ENCODE measurements at regions not wholly inside any gene's neighbourhood (a gene's known extent, or its start where the extent isn't known, plus 50 kb on each side); places are given as distances from the start of the nearest gene placed in this dataset.
"Not testable (repeated sequence)": the region's sequence is repeated elsewhere in the genome, so short reads cannot be mapped to it uniquely, and the experiment has no call there.

DNA sequence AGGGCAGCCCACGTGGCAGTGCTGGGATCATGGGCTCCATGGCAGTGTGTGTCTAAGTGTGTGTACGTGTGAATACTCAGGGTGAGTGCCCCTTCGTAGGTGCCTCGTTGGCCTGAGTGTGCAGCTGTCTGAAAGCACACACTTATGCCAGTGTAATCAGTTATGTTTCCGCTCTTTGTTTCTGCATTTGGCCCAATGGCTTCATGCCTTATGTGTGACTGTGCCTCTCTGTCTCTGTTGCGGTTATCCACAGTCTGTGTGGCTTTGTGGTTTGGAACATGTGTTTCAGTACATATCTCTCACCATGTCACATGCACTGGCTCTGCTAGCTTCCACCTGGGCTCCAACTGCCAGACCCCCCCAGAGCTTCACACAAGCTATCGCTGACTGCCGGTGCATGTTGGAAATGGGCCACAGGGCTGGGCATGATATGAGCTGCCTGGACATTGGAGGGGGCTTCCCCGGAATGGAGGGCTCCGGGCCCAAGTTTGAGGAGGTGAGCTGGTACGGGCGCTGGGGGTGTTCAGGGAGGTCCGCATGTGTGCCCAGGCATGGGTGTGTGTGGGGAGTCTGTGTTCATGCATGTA, 70.3 kb upstream of the TINAGL1 start:
- Mint-ChIP-seq H3K4me3 (no peak overlapping the region), H3K36me3 (no peaks in the 10 kb centered on the region), H3K4me1 (ENCODE audit: low read depth) (peaks cover 19% of the 10 kb centered on the region), H3K9me3 (ENCODE audit: low read depth) (no peaks in the 10 kb centered on the region), H3K27me3 (peaks cover 3% of the 10 kb centered on the region), H3K27ac (peak overlapping the region; percentile 50)

DNA sequence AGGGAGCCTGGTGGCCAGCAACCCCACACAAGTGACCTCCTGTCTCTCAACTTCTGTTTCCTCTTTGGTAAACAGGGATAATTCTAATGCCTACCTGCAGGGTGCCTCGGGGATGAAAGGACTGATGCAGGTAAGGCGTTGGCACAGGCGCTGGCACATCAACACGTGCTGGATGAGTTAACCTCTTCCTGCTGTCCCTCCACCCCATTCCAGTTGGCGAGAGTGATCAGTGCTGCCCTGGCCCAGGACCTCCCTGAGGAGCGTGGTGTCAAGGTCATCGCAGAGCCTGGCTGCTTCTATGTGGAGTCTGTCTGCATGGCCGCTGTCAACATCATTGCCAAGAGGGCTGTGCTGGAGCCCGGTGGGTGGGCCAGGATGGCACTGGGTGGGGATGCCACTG, 69.1 kb upstream of the TINAGL1 start:
- peaks cover 3% of the 10 kb centered on the region for H3K27me3 Mint-ChIP-seq
- H3K9me3 Mint-ChIP-seq (ENCODE audit: low read depth), result no peaks in the 10 kb centered on the region
- H3K4me1 Mint-ChIP-seq (ENCODE audit: low read depth), result peaks cover 19% of the 10 kb centered on the region
- no peaks in the 10 kb centered on the region for H3K36me3 Mint-ChIP-seq
- H3K27ac Mint-ChIP-seq, result no peak overlapping the region
- H3K4me3 Mint-ChIP-seq, result no peak overlapping the region

DNA sequence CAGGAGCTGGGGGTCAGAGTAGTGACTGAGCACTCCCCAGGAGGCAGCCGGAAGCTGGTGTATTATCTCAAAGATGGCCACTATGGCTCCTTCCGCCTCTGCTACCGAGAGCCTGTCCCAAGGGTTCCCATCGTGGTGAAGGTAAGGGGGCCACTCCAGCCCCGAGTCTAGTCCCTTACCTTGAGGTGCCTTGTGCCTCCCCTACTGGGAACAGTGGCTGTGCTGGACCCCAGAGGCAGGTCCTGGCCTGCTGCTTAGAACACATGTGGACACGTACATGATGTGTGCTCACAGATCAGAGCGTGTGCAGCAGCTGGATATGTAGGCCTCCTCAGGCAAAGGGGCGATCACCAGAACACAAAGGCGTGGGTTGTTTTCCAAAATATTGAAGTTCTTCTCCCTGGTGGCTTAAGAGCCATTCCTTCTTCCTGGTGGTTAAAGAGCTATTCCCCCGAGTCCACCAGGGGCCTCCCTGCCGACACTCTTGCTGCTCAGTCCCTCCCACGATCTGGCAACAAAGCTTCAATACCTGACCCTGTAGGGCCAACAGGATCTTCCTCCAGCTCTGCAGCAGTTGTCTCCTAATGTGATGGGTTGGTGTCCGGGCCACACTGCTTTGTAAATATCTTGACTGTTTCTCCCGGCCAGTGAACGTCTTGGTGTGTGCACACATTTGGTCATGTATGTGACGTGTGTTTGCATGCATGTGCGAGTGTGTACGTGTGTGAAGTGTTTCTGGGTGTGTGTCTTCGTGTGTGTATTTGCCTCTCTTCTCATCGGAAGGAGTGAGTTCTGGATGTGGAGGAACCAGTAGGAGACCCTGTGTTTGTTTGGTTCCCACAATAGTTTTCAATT, 68.4 kb upstream of the TINAGL1 start:
- Mint-ChIP-seq H3K27me3 (peaks cover 3% of the 10 kb centered on the region), H3K4me1 (ENCODE audit: low read depth) (peaks cover 19% of the 10 kb centered on the region), H3K4me3 (no peak overlapping the region), H3K9me3 (ENCODE audit: low read depth) (no peaks in the 10 kb centered on the region), H3K36me3 (no peaks in the 10 kb centered on the region), H3K27ac (no peak overlapping the region)

DNA sequence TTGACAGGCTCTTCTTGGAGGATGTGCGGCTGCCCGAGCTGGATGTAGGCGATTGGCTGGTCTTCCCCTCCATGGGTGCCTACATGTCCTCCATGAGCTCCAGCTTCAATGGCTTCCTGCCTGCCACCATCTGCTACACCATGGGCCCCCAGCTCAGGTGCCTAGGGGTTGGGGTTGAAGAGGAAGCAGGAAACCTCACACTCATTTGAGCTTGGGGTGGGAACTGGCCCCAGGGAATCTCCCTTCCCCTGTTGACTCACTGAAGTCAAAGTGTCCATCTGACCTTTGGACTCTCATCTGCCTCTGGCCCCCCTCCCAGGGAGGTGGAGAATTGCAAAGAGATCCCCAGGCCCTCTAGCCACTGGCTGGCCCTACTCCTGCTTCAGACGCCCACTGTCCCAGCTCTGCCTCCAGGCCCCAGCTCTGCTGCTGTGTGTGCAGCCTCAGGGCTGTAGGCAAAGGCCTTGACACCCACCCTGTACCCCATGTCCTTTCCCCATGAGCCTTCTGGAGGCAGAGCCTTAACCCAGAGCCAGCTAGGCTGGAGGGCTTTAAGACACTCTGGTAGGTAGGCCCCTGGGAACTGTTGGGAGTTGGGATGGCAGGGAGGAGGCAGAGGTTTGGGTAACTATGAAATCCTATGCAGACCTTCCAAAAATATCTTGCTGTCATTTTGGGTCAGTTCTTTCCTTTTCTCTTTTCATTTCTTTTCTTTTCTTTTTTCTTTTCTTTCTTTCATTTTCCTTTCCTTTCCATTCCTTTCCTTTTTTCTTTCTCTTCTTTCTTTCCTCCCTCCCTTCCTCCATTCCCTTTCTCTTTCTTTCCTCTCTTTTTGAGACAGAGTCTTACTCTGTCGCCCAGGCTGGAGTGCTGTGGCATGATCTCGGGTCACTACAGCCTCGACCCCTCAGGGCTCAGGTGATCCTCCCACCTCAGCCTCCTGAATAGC, 66.9 kb upstream of the TINAGL1 start:
- Mint-ChIP-seq H3K4me3 (no peak overlapping the region), H3K27me3 (peaks cover 2% of the 10 kb centered on the region), H3K4me1 (ENCODE audit: low read depth) (peaks cover 19% of the 10 kb centered on the region), H3K36me3 (no peaks in the 10 kb centered on the region), H3K9me3 (ENCODE audit: low read depth) (no peaks in the 10 kb centered on the region), H3K27ac (no peak overlapping the region)

DNA sequence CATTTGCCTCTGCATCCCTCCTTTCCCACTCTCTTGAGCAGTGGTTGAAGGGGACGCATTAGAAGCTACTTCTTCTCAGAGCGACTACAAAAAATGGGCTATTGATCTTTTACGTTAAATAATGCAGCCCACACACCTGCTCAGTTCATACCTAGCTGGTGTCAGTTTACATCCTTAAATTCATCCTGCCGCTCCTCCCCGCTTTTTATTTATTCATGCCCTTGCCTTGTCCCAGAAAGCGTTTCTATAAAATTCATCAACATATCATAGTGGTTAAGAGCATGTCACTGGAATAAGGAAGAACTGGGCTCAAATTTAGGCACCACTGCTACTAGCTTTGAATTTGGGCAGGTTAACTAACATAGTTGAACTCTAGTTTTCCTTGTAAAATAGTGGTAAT, 66.0 kb upstream of the TINAGL1 start:
- Mint-ChIP-seq H3K27me3 (peaks cover 2% of the 10 kb centered on the region), H3K27ac (no peak overlapping the region), H3K36me3 (no peaks in the 10 kb centered on the region), H3K4me1 (ENCODE audit: low read depth) (peaks cover 18% of the 10 kb centered on the region), H3K4me3 (no peak overlapping the region), H3K9me3 (ENCODE audit: low read depth) (no peaks in the 10 kb centered on the region)

DNA sequence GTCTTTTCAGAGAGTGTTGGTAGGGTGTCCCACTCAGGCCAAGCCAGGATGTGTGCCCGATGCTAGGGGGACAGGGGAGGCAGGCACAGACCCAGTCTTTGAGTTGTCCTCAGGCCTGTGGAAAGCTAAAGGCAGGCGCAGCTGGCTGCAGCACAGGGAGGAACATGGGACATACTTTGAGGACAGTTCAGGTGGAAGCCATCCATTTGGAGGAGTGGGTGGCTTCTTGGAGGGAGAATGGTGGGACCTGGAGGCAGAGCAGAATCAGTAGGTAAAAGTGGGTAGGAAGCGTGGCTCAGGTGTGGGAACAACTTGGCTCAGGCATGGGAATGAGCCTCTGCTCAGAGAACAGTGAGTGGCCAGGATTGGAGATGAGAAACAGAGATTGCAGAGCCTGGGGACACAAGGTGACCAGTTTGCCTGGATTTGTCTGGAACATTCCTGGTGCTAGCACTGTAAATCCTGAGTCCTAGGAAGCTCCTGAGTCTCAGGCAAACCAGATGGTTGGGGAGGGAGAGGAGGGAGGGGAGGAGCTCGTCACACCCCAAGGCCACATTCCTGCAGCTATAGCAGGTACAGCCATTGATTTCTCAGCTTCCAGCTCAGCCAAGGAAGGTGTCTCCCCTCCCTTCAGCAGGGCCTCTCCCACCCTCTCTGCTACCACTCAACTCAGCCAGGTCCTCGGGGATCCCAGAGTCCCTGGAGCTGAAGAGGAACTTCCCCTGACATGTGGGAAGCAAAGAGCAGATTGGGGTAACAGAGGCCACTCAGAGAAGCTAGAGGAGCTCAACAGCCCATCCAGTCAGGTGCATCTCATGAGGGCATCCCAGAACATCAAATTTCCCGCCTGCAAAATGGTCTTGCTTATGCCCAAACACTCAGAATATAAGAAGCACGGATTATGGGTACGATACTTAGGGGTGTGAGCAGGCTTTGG, 65.2 kb upstream of the TINAGL1 start:
- Mint-ChIP-seq H3K4me3 (no peak overlapping the region), H3K27ac (no peak overlapping the region), H3K36me3 (no peaks in the 10 kb centered on the region), H3K27me3 (peaks cover 2% of the 10 kb centered on the region), H3K9me3 (ENCODE audit: low read depth) (no peaks in the 10 kb centered on the region), H3K4me1 (ENCODE audit: low read depth) (peaks cover 10% of the 10 kb centered on the region)

DNA sequence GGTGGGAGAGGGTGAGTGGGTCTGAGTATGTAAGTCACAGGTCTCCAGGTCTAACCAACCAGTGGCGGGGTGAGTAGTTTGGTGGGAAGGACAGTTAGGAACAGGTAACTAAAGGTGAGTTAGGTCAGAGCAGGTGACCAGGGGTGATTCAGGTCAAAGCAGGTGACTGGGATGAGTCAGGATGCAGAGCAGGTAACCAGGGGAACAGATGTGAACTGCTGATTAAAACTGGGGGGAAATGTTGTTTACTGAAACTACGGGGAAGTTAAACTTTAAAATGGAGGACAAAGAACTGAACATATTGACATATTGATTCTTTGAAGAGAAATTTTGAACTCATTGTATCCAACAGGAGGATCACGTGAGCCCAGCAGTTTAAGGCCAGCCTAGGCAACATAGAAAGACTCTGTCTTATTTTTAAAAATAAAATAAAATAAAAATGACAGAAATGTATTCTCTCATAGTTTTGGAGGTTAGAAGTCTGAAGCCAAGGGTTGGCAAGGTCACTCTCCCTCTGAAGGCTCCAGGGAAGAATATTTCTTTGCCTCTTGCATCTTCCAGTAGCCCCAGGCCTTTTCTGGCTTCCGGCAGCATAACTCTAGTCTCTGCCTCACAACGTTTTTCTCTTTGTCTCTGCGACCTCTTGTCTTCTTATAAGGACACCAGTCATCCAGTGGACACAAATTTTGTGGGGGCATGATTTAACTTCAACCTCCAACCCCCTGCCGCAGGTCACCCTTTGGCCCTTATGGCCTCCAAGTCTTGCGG, 64.3 kb upstream of the TINAGL1 start:
- no peaks in the 10 kb centered on the region for H3K9me3 Mint-ChIP-seq (ENCODE audit: low read depth)
- H3K27ac Mint-ChIP-seq, result no peak overlapping the region
- H3K36me3 Mint-ChIP-seq, result no peaks in the 10 kb centered on the region

DNA sequence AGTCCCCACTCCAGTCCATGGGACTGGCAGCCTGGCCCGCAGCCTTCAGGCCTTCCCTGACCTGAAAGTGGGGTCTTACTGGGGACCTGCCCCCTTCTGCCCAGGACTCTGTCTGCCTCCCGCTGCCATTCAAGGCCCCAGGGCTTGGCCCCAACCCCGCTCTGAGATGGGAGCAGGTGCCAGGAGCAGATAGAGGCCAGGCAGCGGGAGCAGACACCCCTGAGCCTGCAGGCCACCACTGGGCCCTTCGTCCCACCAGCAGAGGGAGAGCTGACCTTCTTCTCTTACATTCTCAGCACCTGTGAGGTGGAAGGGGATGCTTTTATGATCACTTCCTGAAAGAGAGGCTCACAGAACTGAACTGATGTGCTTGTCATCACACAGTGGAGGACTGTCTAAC, 62.2 kb upstream of the TINAGL1 start:
- Mint-ChIP-seq H3K9me3 (ENCODE audit: low read depth) (no peaks in the 10 kb centered on the region), H3K27ac (no peak overlapping the region), H3K27me3 (no peaks in the 10 kb centered on the region), H3K4me1 (ENCODE audit: low read depth) (peaks cover 2% of the 10 kb centered on the region), H3K4me3 (no peak overlapping the region), H3K36me3 (no peaks in the 10 kb centered on the region)

More for the DNA sequence above, 64.3 kb upstream of the TINAGL1 start:
- H3K4me1 Mint-ChIP-seq (ENCODE audit: low read depth), result peaks cover 2% of the 10 kb centered on the region
- H3K4me3 Mint-ChIP-seq, result no peak overlapping the region
- no peaks in the 10 kb centered on the region for H3K27me3 Mint-ChIP-seq

DNA sequence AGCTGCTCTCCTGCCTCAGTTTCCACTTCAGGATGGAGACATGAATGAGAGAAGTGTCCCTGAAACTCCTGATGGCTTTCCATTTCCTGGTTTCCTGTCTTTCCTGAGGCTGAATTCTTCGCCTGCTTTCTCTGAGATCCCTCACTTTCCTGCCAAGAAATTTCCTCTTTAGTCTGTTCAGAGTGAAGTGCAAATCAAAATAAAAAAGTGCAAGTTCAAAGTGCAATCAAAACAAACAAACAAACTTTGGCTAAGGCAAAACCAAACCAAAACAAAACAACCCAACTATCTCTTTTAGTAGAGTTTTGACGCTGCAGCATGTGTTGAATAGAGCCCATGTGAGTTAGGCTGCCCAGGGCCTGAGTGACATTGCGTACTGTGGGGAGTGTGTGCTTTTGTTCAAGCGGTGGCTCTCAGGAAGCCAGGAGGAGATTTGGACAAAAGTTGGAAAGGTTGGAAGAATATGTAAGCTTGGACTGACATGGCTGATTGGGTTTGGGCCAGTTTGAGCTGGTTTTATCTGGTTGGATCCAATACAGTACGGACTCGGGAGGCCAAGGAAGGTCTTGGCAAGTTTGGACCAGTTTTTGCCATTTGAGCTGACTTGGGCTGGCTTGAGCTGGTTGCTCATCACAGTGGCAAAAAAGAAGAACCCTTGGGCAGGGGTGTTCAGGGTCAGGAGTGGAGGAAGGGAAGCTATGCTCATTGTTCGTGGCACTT, 61.1 kb upstream of the TINAGL1 start:
- H3K9me3 Mint-ChIP-seq (ENCODE audit: low read depth), result no peaks in the 10 kb centered on the region
- no peak overlapping the region for H3K27ac Mint-ChIP-seq
- H3K36me3 Mint-ChIP-seq, result no peaks in the 10 kb centered on the region
- H3K4me3 Mint-ChIP-seq, result no peak overlapping the region
- no peaks in the 10 kb centered on the region for H3K27me3 Mint-ChIP-seq
- no peaks in the 10 kb centered on the region for H3K4me1 Mint-ChIP-seq (ENCODE audit: low read depth)

DNA sequence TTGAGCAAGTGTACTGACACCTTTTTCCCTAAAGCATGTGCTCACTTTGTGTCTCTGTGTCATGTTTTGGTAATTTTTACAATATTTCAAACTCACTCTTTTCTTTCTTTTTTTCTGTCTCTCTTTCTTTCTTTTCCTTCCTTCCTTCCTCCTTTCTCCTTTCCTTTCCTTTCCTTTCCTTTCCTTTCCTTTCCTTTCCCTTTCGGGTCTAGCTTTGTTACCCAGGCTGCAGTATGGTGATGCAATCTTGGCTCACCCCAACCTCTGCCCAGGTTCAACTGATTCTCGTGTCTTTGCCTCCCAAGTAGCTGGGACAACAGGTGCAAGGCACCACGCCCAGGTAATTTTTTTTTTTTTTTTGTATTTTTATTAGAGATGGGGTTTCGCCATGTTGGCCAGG, 60.4 kb upstream of the TINAGL1 start:
- Mint-ChIP-seq H3K36me3 (no peaks in the 10 kb centered on the region), H3K4me3 (no peak overlapping the region), H3K9me3 (ENCODE audit: low read depth) (no peaks in the 10 kb centered on the region), H3K27ac (no peak overlapping the region), H3K4me1 (ENCODE audit: low read depth) (no peaks in the 10 kb centered on the region), H3K27me3 (no peaks in the 10 kb centered on the region)

DNA sequence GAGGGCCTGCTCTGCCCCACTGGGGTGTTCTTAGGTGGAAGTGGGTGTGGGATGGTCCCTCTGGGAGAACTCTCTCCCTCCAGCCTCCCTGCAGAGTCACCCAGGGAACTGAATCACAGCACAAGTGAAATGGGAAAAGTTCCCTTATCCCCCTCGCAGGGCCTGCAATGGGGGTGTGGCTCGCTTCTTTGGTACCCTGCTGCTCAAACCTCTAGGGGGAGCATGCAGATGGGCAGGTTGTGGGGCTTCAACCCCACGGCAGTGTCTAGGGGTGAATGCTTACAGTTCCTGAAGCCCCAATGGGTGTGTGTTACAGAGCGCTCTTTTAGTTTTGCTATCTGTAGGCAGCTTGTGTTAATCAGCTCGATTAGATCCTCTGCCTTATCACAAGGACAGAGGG, 59.0 kb upstream of the TINAGL1 start:
- no peaks in the 10 kb centered on the region for H3K4me1 Mint-ChIP-seq (ENCODE audit: low read depth)
- no peaks in the 10 kb centered on the region for H3K9me3 Mint-ChIP-seq (ENCODE audit: low read depth)
- H3K27me3 Mint-ChIP-seq, result no peaks in the 10 kb centered on the region
- no peak overlapping the region for H3K27ac Mint-ChIP-seq
- H3K36me3 Mint-ChIP-seq, result no peaks in the 10 kb centered on the region
- no peak overlapping the region for H3K4me3 Mint-ChIP-seq

DNA sequence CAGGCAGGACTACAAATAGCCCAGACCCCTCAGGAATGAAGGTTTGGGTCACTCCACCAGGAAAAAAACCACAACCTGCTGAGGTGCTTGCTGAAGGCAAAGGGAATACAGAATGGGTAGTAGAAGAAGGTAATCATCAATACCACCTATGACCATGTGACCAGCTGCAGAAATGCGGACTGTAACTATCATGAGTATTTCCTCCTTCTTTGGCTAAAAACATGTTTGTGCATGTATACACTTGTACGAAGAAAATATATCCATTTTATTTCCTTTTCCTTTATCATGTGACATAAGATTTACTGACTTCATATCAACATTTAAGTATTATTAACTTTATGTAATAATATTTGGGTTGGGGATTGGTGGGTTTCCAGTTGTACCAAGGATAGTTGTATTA, 58.3 kb upstream of the TINAGL1 start:
- H3K27me3 Mint-ChIP-seq; H3K4me3 Mint-ChIP-seq; H3K4me1 Mint-ChIP-seq (ENCODE audit: low read depth); H3K36me3 Mint-ChIP-seq; H3K27ac Mint-ChIP-seq; H3K9me3 Mint-ChIP-seq (ENCODE audit: low read depth): not testable (repeated sequence)

DNA sequence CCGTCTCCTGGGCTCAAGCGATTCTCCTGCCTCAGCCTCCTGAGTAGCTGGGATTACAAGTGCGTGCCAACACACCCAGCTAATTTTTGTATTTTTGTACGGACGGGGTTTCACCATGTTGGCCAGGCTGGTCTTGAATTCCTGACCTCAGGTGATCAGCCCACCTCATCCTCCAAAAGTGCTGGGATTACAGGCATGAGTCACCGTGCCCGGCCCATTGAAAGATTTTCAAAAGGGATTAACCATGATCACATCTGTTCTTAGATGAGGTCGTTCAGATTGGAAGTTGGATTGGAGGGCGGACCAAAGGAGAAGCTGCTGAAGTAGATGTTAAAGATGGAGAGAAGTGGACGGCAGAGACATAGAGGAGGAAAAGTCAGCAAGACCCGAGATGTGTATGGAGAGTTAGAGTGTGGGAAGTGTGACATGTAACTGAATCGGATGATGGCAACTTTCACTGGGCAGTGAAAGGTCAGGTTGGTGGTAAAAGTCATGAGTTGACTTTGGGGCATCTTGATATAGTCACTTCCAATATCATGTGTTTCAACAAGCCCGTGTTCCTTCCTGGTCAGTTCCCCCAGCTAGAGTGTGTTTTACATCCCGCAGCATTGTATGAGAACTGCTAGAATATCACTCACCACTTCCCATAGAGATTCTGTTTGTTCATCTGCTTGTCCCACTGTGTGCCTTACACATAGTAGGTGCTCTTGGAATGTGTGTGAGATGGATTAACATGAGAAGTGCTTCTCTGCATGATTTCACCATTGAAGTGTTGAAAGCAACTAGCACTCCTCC, 54.4 kb upstream of the TINAGL1 start:
- no peaks in the 10 kb centered on the region for H3K9me3 Mint-ChIP-seq (ENCODE audit: low read depth)
- no peaks in the 10 kb centered on the region for H3K36me3 Mint-ChIP-seq
- H3K4me3 Mint-ChIP-seq, result no peak overlapping the region
- H3K4me1 Mint-ChIP-seq (ENCODE audit: low read depth), result no peaks in the 10 kb centered on the region
- H3K27ac Mint-ChIP-seq, result no peak overlapping the region
- no peaks in the 10 kb centered on the region for H3K27me3 Mint-ChIP-seq
